ENCODE measurements at regions not wholly inside any gene's neighbourhood (a gene's known extent, or its start where the extent isn't known, plus 50 kb on each side); places are given as distances from the start of the nearest gene placed in this dataset.

- no peak for TF ChIP-seq CTCF (conservative IDR thresholded peaks at IDR 0.05; ENCODE audit: low read depth, low read length)
- TF ChIP-seq EZH2 (IDR thresholded peaks at IDR 0.05; ENCODE audit: borderline replicate concordance, low read depth, low read length, poor library complexity, severe bottlenecking): no peak
Measured at GRCh38 chr1:235004840-235005391, 123.7 kb downstream of the TOMM20 start.
